ENCODE measurements at regions not wholly inside any gene's neighbourhood (a gene's known extent, or its start where the extent isn't known, plus 50 kb on each side); places are given as distances from the start of the nearest gene placed in this dataset.

GRCh38 chr14:101187816-101188570, 284.5 kb upstream of the RTL1 start:
- no peak for TF ChIP-seq CTCF (IDR thresholded peaks at IDR 0.05 in 2 of 3, conservative IDR thresholded peaks at IDR 0.05 in 1 of 3; ENCODE audit: borderline replicate concordance in 1 of 3, insufficient read depth in 1 of 3, low read depth in 2 of 3, low read length in 2 of 3)
- TF ChIP-seq SP1 (IDR thresholded peaks at IDR 0.05; ENCODE audit: low read depth) = no peak
- no peak for TF ChIP-seq RAD21 (IDR thresholded peaks at IDR 0.05; ENCODE audit: low read depth)
